ENCODE measurements at regions not wholly inside any gene's neighbourhood (a gene's known extent, or its start where the extent isn't known, plus 50 kb on each side); places are given as distances from the start of the nearest gene placed in this dataset.

DNA sequence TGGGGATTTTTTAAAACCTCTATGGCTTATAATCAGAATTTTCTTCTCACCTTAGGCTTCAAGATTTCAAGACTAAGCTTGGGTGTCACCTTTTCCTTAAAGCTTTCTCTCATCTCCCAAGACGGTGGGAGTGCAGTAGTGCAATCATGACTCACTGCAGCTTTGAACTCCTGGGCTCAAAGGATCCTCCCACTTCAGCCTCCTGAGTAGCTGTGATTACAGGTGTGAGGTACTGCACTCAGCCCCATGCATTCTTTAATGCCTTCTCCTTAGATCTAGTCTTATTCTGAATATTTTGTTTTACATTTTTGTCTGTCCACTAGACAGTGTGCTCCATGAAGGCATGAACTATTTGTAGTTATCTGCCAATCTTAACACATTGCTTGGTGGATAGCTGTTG is 55.7 kb upstream of the FAT3 start:
- no peaks in the 10 kb centered on the region for H3K27me3 Mint-ChIP-seq (ENCODE audit: low read depth)
- no peak overlapping the region for H3K27ac Mint-ChIP-seq
- no peak for DNase-seq (ENCODE audit: low spot score in 2 of 2, unreplicated experiment in 2 of 2)
- H3K4me3 Mint-ChIP-seq: no peak overlapping the region
- H3K4me1 Mint-ChIP-seq: no peaks in the 10 kb centered on the region
- peaks cover 9% of the 10 kb centered on the region for H3K9me3 Mint-ChIP-seq
- TF ChIP-seq, protein P1, sequence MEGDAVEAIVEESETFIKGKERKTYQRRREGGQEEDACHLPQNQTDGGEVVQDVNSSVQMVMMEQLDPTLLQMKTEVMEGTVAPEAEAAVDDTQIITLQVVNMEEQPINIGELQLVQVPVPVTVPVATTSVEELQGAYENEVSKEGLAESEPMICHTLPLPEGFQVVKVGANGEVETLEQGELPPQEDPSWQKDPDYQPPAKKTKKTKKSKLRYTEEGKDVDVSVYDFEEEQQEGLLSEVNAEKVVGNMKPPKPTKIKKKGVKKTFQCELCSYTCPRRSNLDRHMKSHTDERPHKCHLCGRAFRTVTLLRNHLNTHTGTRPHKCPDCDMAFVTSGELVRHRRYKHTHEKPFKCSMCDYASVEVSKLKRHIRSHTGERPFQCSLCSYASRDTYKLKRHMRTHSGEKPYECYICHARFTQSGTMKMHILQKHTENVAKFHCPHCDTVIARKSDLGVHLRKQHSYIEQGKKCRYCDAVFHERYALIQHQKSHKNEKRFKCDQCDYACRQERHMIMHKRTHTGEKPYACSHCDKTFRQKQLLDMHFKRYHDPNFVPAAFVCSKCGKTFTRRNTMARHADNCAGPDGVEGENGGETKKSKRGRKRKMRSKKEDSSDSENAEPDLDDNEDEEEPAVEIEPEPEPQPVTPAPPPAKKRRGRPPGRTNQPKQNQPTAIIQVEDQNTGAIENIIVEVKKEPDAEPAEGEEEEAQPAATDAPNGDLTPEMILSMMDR (IDR thresholded peaks at IDR 0.05; ENCODE audit: unreplicated experiment): no peak
- H3K36me3 Mint-ChIP-seq: peaks cover 6% of the 10 kb centered on the region

DNA sequence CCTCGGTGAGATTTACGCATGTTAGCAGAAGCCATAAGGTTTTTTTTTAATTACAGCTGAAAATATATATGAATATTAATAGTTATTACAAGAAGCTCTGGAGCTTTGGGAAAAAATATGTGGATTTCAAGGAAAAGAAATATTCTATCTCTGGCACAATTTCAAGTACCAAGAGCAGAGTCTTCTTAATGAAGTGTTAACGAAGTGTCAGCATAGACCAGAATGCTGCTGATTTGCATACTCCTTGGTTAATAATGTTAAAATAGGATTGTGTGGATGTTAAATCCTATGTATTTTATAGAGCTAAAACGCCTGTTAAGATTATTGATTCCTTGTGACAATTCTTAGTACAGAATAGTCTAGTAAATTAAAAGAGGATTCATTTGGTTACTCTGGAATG is 57.0 kb upstream of the FAT3 start:
- peaks cover 9% of the 10 kb centered on the region for H3K9me3 Mint-ChIP-seq
- H3K27ac Mint-ChIP-seq: no peak overlapping the region
- no peak overlapping the region for H3K4me3 Mint-ChIP-seq
- no peaks in the 10 kb centered on the region for H3K27me3 Mint-ChIP-seq (ENCODE audit: low read depth)
- DNase-seq (ENCODE audit: low spot score in 2 of 2, unreplicated experiment in 2 of 2): no peak
- H3K36me3 Mint-ChIP-seq: peaks cover 3% of the 10 kb centered on the region
- H3K4me1 Mint-ChIP-seq: no peaks in the 10 kb centered on the region
- TF ChIP-seq, protein P1 (IDR thresholded peaks at IDR 0.05; ENCODE audit: unreplicated experiment): no peak

DNA sequence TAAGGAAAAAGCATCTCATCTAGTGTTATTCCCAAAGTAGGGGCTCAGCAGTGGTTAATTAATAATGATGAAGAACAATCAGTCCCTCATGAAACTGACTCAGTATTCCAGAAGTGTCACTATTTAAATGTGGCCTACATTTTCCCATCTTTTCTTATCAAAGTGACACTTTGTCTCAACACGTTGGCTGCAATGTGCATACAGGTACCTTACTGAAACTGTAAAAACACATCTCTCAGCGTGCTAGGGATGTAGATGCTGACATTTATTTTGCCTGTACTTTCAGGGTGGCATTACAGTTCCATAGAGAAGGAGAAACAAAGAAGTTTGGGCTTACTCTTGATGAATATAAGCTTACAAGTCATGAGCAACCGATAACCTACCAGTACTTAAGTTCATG is 58.3 kb upstream of the FAT3 start:
- no peak for DNase-seq (ENCODE audit: low spot score in 2 of 2, unreplicated experiment in 2 of 2)
- TF ChIP-seq, protein P1 (IDR thresholded peaks at IDR 0.05; ENCODE audit: unreplicated experiment): no peak
- Mint-ChIP-seq H3K27me3 (ENCODE audit: low read depth) (no peaks in the 10 kb centered on the region), H3K4me1 (no peaks in the 10 kb centered on the region), H3K4me3 (no peak overlapping the region), H3K9me3 (peaks cover 9% of the 10 kb centered on the region), H3K36me3 (peaks cover 3% of the 10 kb centered on the region), H3K27ac (no peak overlapping the region)

DNA sequence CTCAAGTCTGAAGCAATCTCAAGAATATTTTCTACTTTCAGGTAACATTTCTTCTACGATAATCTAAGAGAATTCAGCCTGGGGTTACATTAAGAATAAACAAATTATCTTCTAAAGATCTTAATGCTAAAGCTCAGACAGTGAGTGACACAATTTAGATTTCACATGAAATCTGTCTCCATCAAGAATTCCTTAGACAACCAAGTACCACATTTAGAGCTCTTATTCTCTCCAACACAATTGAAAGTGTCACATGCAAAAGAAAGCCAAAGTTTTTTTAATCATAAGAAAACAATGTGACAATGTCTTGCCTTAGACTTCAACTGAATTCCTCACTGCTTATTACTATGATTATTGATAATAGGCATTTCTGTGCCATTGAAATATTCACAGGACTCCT is 60.7 kb upstream of the FAT3 start:
- Mint-ChIP-seq H3K27ac (no peak overlapping the region), H3K36me3 (no peaks in the 10 kb centered on the region), H3K9me3 (peaks cover under 1% of the 10 kb centered on the region), H3K4me3 (no peak overlapping the region), H3K4me1 (no peaks in the 10 kb centered on the region), H3K27me3 (ENCODE audit: low read depth) (no peaks in the 10 kb centered on the region)
- TF ChIP-seq, protein P1 (IDR thresholded peaks at IDR 0.05; ENCODE audit: unreplicated experiment): no peak
- no peak for DNase-seq (ENCODE audit: low spot score in 2 of 2, unreplicated experiment in 2 of 2)

DNA sequence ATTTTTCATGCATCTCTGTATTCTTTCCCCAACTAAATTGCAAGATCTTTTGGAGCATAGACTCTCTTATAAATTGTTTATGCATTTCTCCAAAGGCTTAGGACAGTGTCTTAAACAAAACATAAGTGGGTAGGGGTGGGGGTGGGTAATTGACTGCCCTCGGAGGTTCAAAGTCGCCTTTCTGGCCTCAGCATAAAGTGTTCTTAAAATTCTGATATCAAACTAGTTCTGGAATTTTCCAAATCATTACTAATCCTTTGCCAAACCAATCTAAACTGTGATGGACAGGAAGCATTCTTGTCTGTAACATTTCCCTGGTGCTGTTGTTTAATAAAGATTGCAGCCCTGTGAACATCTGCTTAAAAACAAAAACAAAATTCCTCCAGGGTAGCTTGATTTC is 61.8 kb upstream of the FAT3 start:
- no peak overlapping the region for H3K4me3 Mint-ChIP-seq

More for the DNA sequence above, 61.8 kb upstream of the FAT3 start:
- Mint-ChIP-seq H3K27me3 (ENCODE audit: low read depth) (no peaks in the 10 kb centered on the region), H3K27ac (no peak overlapping the region), H3K36me3 (no peaks in the 10 kb centered on the region), H3K9me3 (no peaks in the 10 kb centered on the region), H3K4me1 (no peaks in the 10 kb centered on the region)
- DNase-seq (ENCODE audit: low spot score in 2 of 2, unreplicated experiment in 2 of 2): no peak
- TF ChIP-seq, protein P1 (IDR thresholded peaks at IDR 0.05; ENCODE audit: unreplicated experiment): no peak

Measured in mesothelial cell of epicardium (in vitro differentiated cells).